B cell (primary cell): ENCODE measurements at regions not wholly inside any gene's neighbourhood (a gene's known extent, or its start where the extent isn't known, plus 50 kb on each side); places are given as distances from the start of the nearest gene placed in this dataset.

Experiments
- ATAC-seq: fragments of 200-7000 bp; cut with Tn5 transposase; one replicate; pipeline ENCODE4 v1.10.0; 2021; ENCODE audit warnings: low read depth, mild to moderate bottlenecking, moderate number of reproducible peaks, moderate library complexity
- CTCF ChIA-PET: fragments of 350-600 bp; sonication (Branson Sonifier 250); formaldehyde crosslinking; loops from one replicate; lab custom pipeline; 2021; ENCODE audit warnings: antibody characterized with exemption, inconsistent platforms; lab: Charles Lee
- POLR2A ChIA-PET: fragments of 350-600 bp; sonication (Branson Sonifier 250); formaldehyde crosslinking; loops from one replicate; lab custom pipeline; 2021; ENCODE audit warnings: antibody characterized with exemption; lab: Charles Lee
- DNase-seq: peaks from one replicate; pipeline ENCODE4 v3.0.0; 2013
- H2AFZ ChIP-seq: 2 replicates; pipeline ENCODE4 v1.6.1; 2012; ENCODE audit warnings: mild to moderate bottlenecking, low read depth, low read length; ENCODE audit not compliant: insufficient read depth, poor library complexity, severe bottlenecking
- H3K27ac ChIP-seq, 2 donors: 1 replicate in 1 of 2; 2 replicates in 1 of 2; pipeline ENCODE4 v1.5.1; 2012 to 2013; ENCODE audit warnings: low read length in 2 of 2, mild to moderate bottlenecking in 2 of 2, moderate library complexity in 1 of 2
- H3K27me3 ChIP-seq, 4 experiments: fragments of 200-600 bp in 1 of 4; sonication (generic) in 1 of 4; replicated peaks in 1 of 4; 1 replicate in 2 of 4; 2 replicates in 2 of 4; pipeline versions ENCODE4 v1.6.1 to v1.7.0; 2013 to 2016; ENCODE audit warnings: low read length in 3 of 4, mild to moderate bottlenecking in 2 of 4, mixed read lengths in 1 of 4, moderate library complexity in 1 of 4; ENCODE audit not compliant: insufficient read depth in 4 of 4, control insufficient read depth in 3 of 4; ENCODE audit errors: control extremely low read depth in 1 of 4
- H3K36me3 ChIP-seq, 2 experiments: replicated peaks in 1 of 2; 1 replicate in 1 of 2; 2 replicates in 1 of 2; pipeline versions ENCODE4 v1.6.1 to v1.7.1; 2013; ENCODE audit warnings: low read length in 1 of 2; ENCODE audit not compliant: insufficient read depth in 2 of 2, control insufficient read depth in 1 of 2; ENCODE audit errors: control extremely low read depth in 1 of 2, extremely low read depth in 1 of 2
- H3K4me1 ChIP-seq, 2 donors: fragments of 200-600 bp in 1 of 2; sonication (generic) in 1 of 2; 1 replicate in 1 of 2; 2 replicates in 1 of 2; pipeline versions ENCODE4 v1.5.1 to v1.6.1; 2013 to 2017; ENCODE audit warnings: low read length in 2 of 2; ENCODE audit not compliant: control insufficient read depth in 2 of 2, insufficient read depth in 2 of 2
- H3K4me2 ChIP-seq: replicated peaks from 2 replicates; pipeline ENCODE3; 2012; ENCODE audit warnings: mild to moderate bottlenecking, low read depth, low read length; ENCODE audit not compliant: poor library complexity, severe bottlenecking
- H3K4me3 ChIP-seq, 5 experiments: fragments of 200-600 bp in 1 of 5; sonication (generic) in 1 of 5; 1 replicate in 3 of 5; 2 replicates in 2 of 5; pipeline versions ENCODE4 v1.5.1 to v1.7.0; 2011 to 2016; ENCODE audit warnings: low read length in 4 of 5, mild to moderate bottlenecking in 4 of 5, low read depth in 2 of 5, control low read depth in 1 of 5, moderate library complexity in 1 of 5; ENCODE audit not compliant: insufficient read depth in 1 of 5; ENCODE audit errors: control extremely low read depth in 1 of 5, extremely low read depth in 1 of 5
- H3K79me2 ChIP-seq: fragments of 200-600 bp; sonication (generic); one replicate; pipeline ENCODE4 v1.6.0; 2016; ENCODE audit warnings: low read length; ENCODE audit not compliant: control insufficient read depth, insufficient read depth
- H3K9ac ChIP-seq: fragments of 200-600 bp; sonication (generic); 2 replicates; pipeline ENCODE4 v1.6.1; 2017; ENCODE audit warnings: mild to moderate bottlenecking, low read length, moderate library complexity
- H3K9me3 ChIP-seq, 3 donors: one replicate each; pipeline versions ENCODE4 v1.6.1 to v1.7.1; 2013; ENCODE audit warnings: low read length in 2 of 3; ENCODE audit not compliant: control insufficient read depth in 2 of 3, insufficient read depth in 1 of 3; ENCODE audit errors: control extremely low read depth in 1 of 3
- H4K20me1 ChIP-seq: 2 replicates; pipeline ENCODE4 v1.6.0; 2012; ENCODE audit warnings: mild to moderate bottlenecking, low read length; ENCODE audit not compliant: insufficient read depth, control insufficient read depth, poor library complexity, severe bottlenecking
- H3K27ac Mint-ChIP-seq: one replicate; pipeline ENCODE4 v1.8.0; 2021; ENCODE audit warnings: mixed read lengths
- H3K27me3 Mint-ChIP-seq: one replicate; pipeline ENCODE4 v1.8.0; 2021; ENCODE audit warnings: mixed read lengths
- H3K4me1 Mint-ChIP-seq: one replicate; pipeline ENCODE4 v1.8.0; 2021; ENCODE audit warnings: mixed read lengths
- H3K4me3 Mint-ChIP-seq: one replicate; pipeline ENCODE4 v1.8.0; 2021; ENCODE audit warnings: mixed read lengths
- H3K9me3 Mint-ChIP-seq: one replicate; pipeline ENCODE4 v1.8.0; 2022; ENCODE audit warnings: mixed read lengths; ENCODE audit not compliant: insufficient read depth
- CTCF ChIP-seq: fragments of 200-600 bp; IDR thresholded peaks from one replicate; pipeline ENCODE4 v1.8.0; 2022; ENCODE audit warnings: antibody characterized with exemption, mild to moderate bottlenecking
- EZH2 ChIP-seq: IDR thresholded peaks from 2 replicates; pipeline ENCODE4 v1.6.1; 2012; ENCODE audit warnings: borderline replicate concordance, low read depth, mild to moderate bottlenecking, moderate library complexity, low read length; ENCODE audit not compliant: insufficient read depth, poor library complexity, severe bottlenecking
- WGBS: methylation state at CpG from one replicate; pipeline ENCODE4 v1.1.5; 2013; ENCODE audit warnings: missing lambda C conversion rate; ENCODE audit not compliant: insufficient coverage; 5-methylcytosine and 5-hydroxymethylcytosine counted together
- intact Hi-C: fragments of 100-400 bp; cut with micrococcal nuclease; formaldehyde crosslinking; loops from one replicate; pipeline ENCODE4 v1.10.0; 2022

GRCh38 chr10:23514321-23514720 is 75.4 kb downstream of the OTUD1 start:
- H3K4me2 ChIP-seq, result no peak overlapping the region
- Mint-ChIP-seq H3K4me1 (no peaks in the 10 kb centered on the region), H3K9me3 (no peaks in the 10 kb centered on the region), H3K4me3 (no peak overlapping the region), H3K27me3 (peaks cover 15% of the 10 kb centered on the region), H3K27ac (no peak overlapping the region)
- DNase-seq (no peak), ATAC-seq (no peak)
- ChIA-PET CTCF (interaction anchor here (0.7 to 1.5 kb wide), 3 partner anchors 15 to 200 kb away, joined by 3 to 4 read pairs (median 3); no protein-coding TSS in a partner anchor), POLR2A (no interaction called here)
- no peaks in the 10 kb centered on the region for H3K79me2 ChIP-seq
- intact Hi-C loops, result no loop called here
- no peak overlapping the region for H2AFZ ChIP-seq
- no peaks in the 10 kb centered on the region for H4K20me1 ChIP-seq
- H3K27me3 ChIP-seq, result peaks cover 0 to 18% (median 4%) of the 10 kb centered on the region in 4 experiments
- no peak overlapping the region for H3K9ac ChIP-seq
- WGBS, result 72% methylated on average over 2 of the region's 4 CpGs
- no peak overlapping the region for H3K4me3 ChIP-seq
- H3K4me1 ChIP-seq, result no peaks in the 10 kb centered on the region
- H3K36me3 ChIP-seq, result no peaks in the 10 kb centered on the region
- TF ChIP-seq CTCF (no peak), EZH2 (no peak)
- H3K9me3 ChIP-seq, result peaks cover 0 to 8% (median 0%) of the 10 kb centered on the region in 3 donors
- H3K27ac ChIP-seq, result no peak overlapping the region

GRCh38 chr10:23516530-23516929 is 77.7 kb downstream of the OTUD1 start:
- no peak overlapping the region for H3K4me3 ChIP-seq
- CTCF ChIA-PET, result interaction anchor here (0.9 to 1.9 kb wide), 3 partner anchors 8 to 202 kb away, joined by 3 to 12 read pairs (median 8); no protein-coding TSS in a partner anchor
- ATAC-seq (no peak), DNase-seq (no peak)
- POLR2A ChIA-PET, result no interaction called here
- Mint-ChIP-seq H3K4me3 (no peak overlapping the region), H3K27me3 (peaks cover 15% of the 10 kb centered on the region), H3K27ac (no peak overlapping the region), H3K4me1 (peaks cover 13% of the 10 kb centered on the region), H3K9me3 (no peaks in the 10 kb centered on the region)
- no peak overlapping the region for H3K9ac ChIP-seq
- H3K4me1 ChIP-seq, result peaks cover 7% of the 10 kb centered on the region in 2 donors
- WGBS, result no CpG with 5 or more reads among the region's 3 CpGs
- peaks cover 0 to 18% (median 4%) of the 10 kb centered on the region in 4 experiments for H3K27me3 ChIP-seq
- TF ChIP-seq EZH2, result no peak
- TF ChIP-seq CTCF, result no peak
- H3K36me3 ChIP-seq, result no peaks in the 10 kb centered on the region
- no peaks in the 10 kb centered on the region for H3K79me2 ChIP-seq
- H3K27ac ChIP-seq, result no peak overlapping the region
- H3K4me2 ChIP-seq, result no peak overlapping the region
- H4K20me1 ChIP-seq, result no peaks in the 10 kb centered on the region
- intact Hi-C loops, result no loop called here
- no peak overlapping the region for H2AFZ ChIP-seq
- H3K9me3 ChIP-seq, result peaks cover 0 to 7% (median 0%) of the 10 kb centered on the region in 3 donors
